ENCODE measurements at regions not wholly inside any gene's neighbourhood (a gene's known extent, or its start where the extent isn't known, plus 50 kb on each side); places are given as distances from the start of the nearest gene placed in this dataset.

GRCh38 chrX:9221781-9222180, 187.9 kb upstream of the FAM9B start:
- no peak overlapping the region for H3K27ac ChIP-seq
- TF ChIP-seq ZFX (IDR thresholded peaks at IDR 0.05) = no peak
- no peak for TF ChIP-seq CTCF (conservative IDR thresholded peaks at IDR 0.05)

GRCh38 chrX:9222299-9222698, 188.4 kb upstream of the FAM9B start:
- no peak overlapping the region for H3K27ac ChIP-seq
- TF ChIP-seq CTCF (conservative IDR thresholded peaks at IDR 0.05) (no peak), ZFX (IDR thresholded peaks at IDR 0.05) (no peak)

- TF ChIP-seq ZFX (IDR thresholded peaks at IDR 0.05) = no peak
- no peak for TF ChIP-seq CTCF (conservative IDR thresholded peaks at IDR 0.05)
- no peak overlapping the region for H3K27ac ChIP-seq
These were observed 193.3 kb upstream of the FAM9B start for GRCh38 chrX:9227276-9227675.

GRCh38 chrX:9231491-9231890, 197.6 kb upstream of the FAM9B start:
- TF ChIP-seq CTCF (conservative IDR thresholded peaks at IDR 0.05) = no peak
- TF ChIP-seq ZFX (IDR thresholded peaks at IDR 0.05) = no peak

DNA sequence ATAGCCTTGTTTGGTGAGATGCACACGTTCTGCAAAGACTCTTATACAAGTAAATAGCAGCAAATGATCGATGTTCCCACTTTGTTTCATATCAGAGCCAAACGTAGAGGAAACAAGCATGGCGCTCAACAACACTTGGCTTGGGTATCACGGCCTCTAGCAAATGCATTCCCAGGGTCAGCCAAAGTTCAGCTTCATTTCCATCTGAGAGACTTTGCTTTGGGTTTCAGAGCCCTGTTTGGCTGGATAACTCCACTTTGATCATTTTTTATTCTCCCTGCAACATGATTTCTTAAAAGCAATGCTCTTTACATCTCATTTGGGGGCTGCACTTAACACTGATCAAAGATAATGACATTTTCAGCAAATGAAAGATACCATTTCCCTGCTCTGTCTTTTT, 199.2 kb upstream of the FAM9B start:
- no peak overlapping the region for H3K27ac ChIP-seq
- TF ChIP-seq CTCF (conservative IDR thresholded peaks at IDR 0.05) = no peak
- no peak for TF ChIP-seq ZFX (IDR thresholded peaks at IDR 0.05)

More at GRCh38 chrX:9231491-9231890, 197.6 kb upstream of the FAM9B start:
- no peak overlapping the region for H3K27ac ChIP-seq

- TF ChIP-seq CTCF (conservative IDR thresholded peaks at IDR 0.05) = no peak
- no peak for TF ChIP-seq ZFX (IDR thresholded peaks at IDR 0.05)
- no peak overlapping the region for H3K27ac ChIP-seq
These were observed 200.4 kb upstream of the FAM9B start for GRCh38 chrX:9234315-9234714.

GRCh38 chrX:9235722-9236121, 201.8 kb upstream of the FAM9B start:
- TF ChIP-seq ZFX (IDR thresholded peaks at IDR 0.05) (no peak), CTCF (conservative IDR thresholded peaks at IDR 0.05) (no peak)
- no peak overlapping the region for H3K27ac ChIP-seq

All from C4-2B (cell line).